Tibial artery (tissue), 4 donors: ENCODE measurements at regions not wholly inside any gene's neighbourhood (a gene's known extent, or its start where the extent isn't known, plus 50 kb on each side); places are given as distances from the start of the nearest gene placed in this dataset.

Source experiments
- DNase-seq, 2 donors: peaks; one replicate each; pipeline ENCODE4 v3.0.0-alpha.2; 2019
- H3K27ac ChIP-seq, 2 donors: fragments of 200-600 bp; sonication (generic) in 1 of 2; 1 replicate in 1 of 2; 2 replicates in 1 of 2; pipeline ENCODE4 v1.5.1; 2018 to 2019; ENCODE audit warnings: mild to moderate bottlenecking in 1 of 2
- H3K27me3 ChIP-seq, 2 donors: fragments of 200-600 bp; sonication (generic) in 1 of 2; one replicate each; pipeline versions ENCODE4 v1.5.1 to v1.6.0; 2016 to 2019
- H3K36me3 ChIP-seq, 3 donors: fragments of 200-600 bp; sonication (generic) in 2 of 3; one replicate each; pipeline ENCODE4 v1.5.1; 2016 to 2019; ENCODE audit warnings: mild to moderate bottlenecking in 2 of 3
- H3K4me1 ChIP-seq, 4 donors: fragments of 200-600 bp; sonication (generic) in 2 of 4; 1 replicate in 3 of 4; 2 replicates in 1 of 4; pipeline ENCODE4 v1.5.1; 2016 to 2019
- H3K4me3 ChIP-seq, 2 donors: fragments of 200-600 bp; sonication (generic) in 1 of 2; 1 replicate in 1 of 2; 2 replicates in 1 of 2; pipeline ENCODE4 v1.5.1; 2018 to 2019; ENCODE audit warnings: mild to moderate bottlenecking in 2 of 2
- H3K9me3 ChIP-seq, 3 donors: fragments of 200-600 bp; sonication (generic) in 1 of 3; one replicate each; pipeline ENCODE4 v1.5.1; 2016 to 2019
- intact Hi-C: fragments of 100-400 bp; cut with DNase I; formaldehyde crosslinking; loops from one replicate; pipeline ENCODE4 v1.15.0; 2023; ENCODE audit warnings: low total_unique reads
- TF ChIP-seq, protein P1 (sequence below), 2 experiments: fragments of 200-600 bp in 1 of 2; fragments of 450-650 bp in 1 of 2; IDR thresholded peaks; one replicate each; pipeline ENCODE4 v1.5.1; 2017 to 2019; ENCODE audit warnings: antibody characterized with exemption in 2 of 2, mild to moderate bottlenecking in 1 of 2, moderate library complexity in 1 of 2

DNA sequence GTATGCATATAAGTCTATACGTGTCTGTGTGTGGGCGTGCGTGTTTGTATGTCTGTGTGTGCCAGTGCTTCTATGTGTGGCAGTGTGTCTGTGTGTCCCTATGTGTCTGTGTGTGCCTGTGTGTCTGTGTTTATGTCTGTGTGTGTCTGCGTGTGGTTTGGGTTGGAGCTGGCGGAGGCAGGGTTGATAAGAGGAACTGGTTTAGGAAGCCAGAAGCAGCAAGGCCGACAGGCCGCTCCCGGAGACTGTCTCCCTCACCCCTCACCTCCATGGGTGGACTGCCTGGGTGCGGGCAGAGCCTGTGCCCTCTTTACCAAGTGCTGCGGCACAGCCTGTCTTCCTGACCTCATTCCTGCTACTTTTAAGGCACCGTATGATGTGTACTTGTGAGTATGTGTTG is 327.1 kb upstream of the B3GAT1 start:
- Histone ChIP-seq H3K4me1 (peaks cover 0 to 35% (median 8%) of the 10 kb centered on the region in 4 donors), H3K4me3 (no peak overlapping the region), H3K27ac (no peak overlapping the region), H3K27me3 (no peaks in the 10 kb centered on the region), H3K9me3 (no peaks in the 10 kb centered on the region), H3K36me3 (no peaks in the 10 kb centered on the region)
- intact Hi-C loops = no loop called here
- peak in 1 of 2 donors; percentile 28 for DNase-seq
- TF ChIP-seq, protein P1, sequence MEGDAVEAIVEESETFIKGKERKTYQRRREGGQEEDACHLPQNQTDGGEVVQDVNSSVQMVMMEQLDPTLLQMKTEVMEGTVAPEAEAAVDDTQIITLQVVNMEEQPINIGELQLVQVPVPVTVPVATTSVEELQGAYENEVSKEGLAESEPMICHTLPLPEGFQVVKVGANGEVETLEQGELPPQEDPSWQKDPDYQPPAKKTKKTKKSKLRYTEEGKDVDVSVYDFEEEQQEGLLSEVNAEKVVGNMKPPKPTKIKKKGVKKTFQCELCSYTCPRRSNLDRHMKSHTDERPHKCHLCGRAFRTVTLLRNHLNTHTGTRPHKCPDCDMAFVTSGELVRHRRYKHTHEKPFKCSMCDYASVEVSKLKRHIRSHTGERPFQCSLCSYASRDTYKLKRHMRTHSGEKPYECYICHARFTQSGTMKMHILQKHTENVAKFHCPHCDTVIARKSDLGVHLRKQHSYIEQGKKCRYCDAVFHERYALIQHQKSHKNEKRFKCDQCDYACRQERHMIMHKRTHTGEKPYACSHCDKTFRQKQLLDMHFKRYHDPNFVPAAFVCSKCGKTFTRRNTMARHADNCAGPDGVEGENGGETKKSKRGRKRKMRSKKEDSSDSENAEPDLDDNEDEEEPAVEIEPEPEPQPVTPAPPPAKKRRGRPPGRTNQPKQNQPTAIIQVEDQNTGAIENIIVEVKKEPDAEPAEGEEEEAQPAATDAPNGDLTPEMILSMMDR (IDR thresholded peaks at IDR 0.05) = no peak

- TF ChIP-seq, protein P1 (IDR thresholded peaks at IDR 0.05) = no peak
- Histone ChIP-seq H3K4me1 (peaks cover 0 to 40% (median 8%) of the 10 kb centered on the region in 4 donors), H3K9me3 (no peaks in the 10 kb centered on the region), H3K27me3 (no peaks in the 10 kb centered on the region), H3K27ac (no peak overlapping the region), H3K4me3 (no peak overlapping the region), H3K36me3 (no peaks in the 10 kb centered on the region)
- intact Hi-C loops = no loop called here
- DNase-seq = peak in 1 of 2 donors; percentile 16
Observed at GRCh38 chr11:134738581-134738980, 326.5 kb upstream of the B3GAT1 start.

GRCh38 chr11:134737563-134738510 is 325.8 kb upstream of the B3GAT1 start:
- DNase-seq = peak in 1 of 2 donors; percentile 55

DNA sequence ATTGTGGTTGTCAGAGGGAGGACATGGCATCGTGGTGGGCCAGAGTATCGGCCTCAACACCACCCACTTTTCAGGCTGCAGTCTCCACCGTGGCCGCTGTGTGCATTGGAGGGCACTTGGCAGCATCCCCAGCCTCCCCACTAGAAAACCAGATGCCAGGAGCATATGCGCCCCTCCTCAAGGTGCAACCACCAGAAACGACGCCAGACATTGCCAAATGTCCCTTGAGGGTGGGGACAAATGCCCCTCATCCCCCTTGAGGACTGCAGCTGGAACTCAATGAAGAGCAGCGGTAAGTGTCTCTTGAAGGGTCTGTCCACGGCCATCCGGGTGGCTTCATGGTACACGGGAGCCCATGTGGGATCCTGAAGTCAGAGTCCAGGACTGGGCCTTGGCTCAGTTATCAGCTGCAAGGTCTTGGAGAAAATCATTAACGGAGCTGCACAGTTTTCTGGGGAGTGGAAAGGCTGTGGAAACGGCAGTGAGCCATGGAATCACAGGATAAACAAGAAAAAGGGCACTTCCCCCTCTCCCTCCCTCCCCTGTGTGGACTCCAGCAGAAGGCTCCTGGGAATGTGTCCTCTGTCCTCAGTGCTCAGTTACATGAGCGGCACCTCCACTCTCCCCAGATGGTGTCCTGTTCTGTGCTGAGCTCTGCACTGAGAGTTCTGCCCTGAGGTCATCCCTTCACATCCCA is 324.4 kb upstream of the B3GAT1 start:
- H3K36me3 ChIP-seq = no peaks in the 10 kb centered on the region
- no peaks in the 10 kb centered on the region for H3K9me3 ChIP-seq
- intact Hi-C loops = no loop called here
- DNase-seq = peak in 1 of 2 donors; percentile 47
- H3K27me3 ChIP-seq = no peaks in the 10 kb centered on the region
- no peak overlapping the region for H3K27ac ChIP-seq
- TF ChIP-seq, protein P1 (IDR thresholded peaks at IDR 0.05) = no peak
- H3K4me1 ChIP-seq = peaks cover 0 to 20% (median 1%) of the 10 kb centered on the region in 4 donors
- no peak overlapping the region for H3K4me3 ChIP-seq

More at GRCh38 chr11:134737563-134738510, 325.8 kb upstream of the B3GAT1 start:
- peaks cover 0 to 35% (median 8%) of the 10 kb centered on the region in 4 donors for H3K4me1 ChIP-seq
- no peak overlapping the region for H3K27ac ChIP-seq
- intact Hi-C loops = no loop called here
- H3K27me3 ChIP-seq = no peaks in the 10 kb centered on the region
- TF ChIP-seq, protein P1 (IDR thresholded peaks at IDR 0.05) = no peak
- H3K9me3 ChIP-seq = no peaks in the 10 kb centered on the region
- H3K36me3 ChIP-seq = no peaks in the 10 kb centered on the region
- no peak overlapping the region for H3K4me3 ChIP-seq

DNA sequence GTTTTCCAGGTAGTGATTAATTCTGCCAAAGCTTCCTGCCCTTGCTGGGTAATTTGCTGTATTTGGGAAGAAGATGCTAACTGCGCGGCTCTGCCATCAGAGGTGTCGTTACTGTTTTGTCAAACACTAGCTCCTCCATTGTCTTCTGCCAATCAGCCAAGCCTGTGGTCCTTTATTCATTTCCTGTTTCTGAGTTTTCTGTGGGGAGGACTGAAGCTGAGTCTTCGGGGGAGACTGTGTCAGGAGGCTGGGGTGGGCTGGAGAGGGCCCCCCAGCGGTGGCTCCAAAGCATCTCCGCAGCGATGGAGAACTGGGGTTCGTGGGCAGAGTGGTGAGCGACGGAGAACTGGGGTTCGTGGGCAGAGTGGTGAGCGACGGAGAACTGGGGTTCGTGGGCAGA is 322.9 kb upstream of the B3GAT1 start:
- H3K27ac ChIP-seq = no peak overlapping the region
- H3K4me1 ChIP-seq = peaks cover 0 to 13% (median 0%) of the 10 kb centered on the region in 4 donors
- H3K9me3 ChIP-seq = no peaks in the 10 kb centered on the region
- intact Hi-C loops = no loop called here
- peak in 1 of 2 donors; percentile 45 for DNase-seq
- H3K36me3 ChIP-seq = no peaks in the 10 kb centered on the region
- no peak overlapping the region for H3K4me3 ChIP-seq
- no peaks in the 10 kb centered on the region for H3K27me3 ChIP-seq
- TF ChIP-seq, protein P1 (IDR thresholded peaks at IDR 0.05) = no peak
